A549 (cell line): ENCODE measurements at regions not wholly inside any gene's neighbourhood (a gene's known extent, or its start where the extent isn't known, plus 50 kb on each side); places are given as distances from the start of the nearest gene placed in this dataset.

Source experiments
- ATAC-seq, 2 experiments: fragments of 200-7000 bp in 1 of 2; fragments of >200 bp in 1 of 2; cut with Nextera tagmentation in 1 of 2; cut with Tn5 transposase in 1 of 2; 3 replicates each; pipeline versions ENCODE4 v1.8.0 to v1.9.1; 2018 to 2020; ENCODE audit warnings: mild to moderate bottlenecking in 1 of 2, moderate library complexity in 1 of 2
- CTCF ChIA-PET: fragments of 300-600 bp; sonication (Branson Sonifier 250); formaldehyde crosslinking; extraction: SDS; loops from one replicate; lab custom pipeline; 2021; ENCODE audit warnings: antibody characterized with exemption, inconsistent platforms; lab: Yijun Ruan, JAX
- POLR2A ChIA-PET: fragments of 350-600 bp; formaldehyde crosslinking; extraction: SDS; loops from one replicate; lab custom pipeline; 2021; ENCODE audit warnings: antibody characterized with exemption, inconsistent platforms; lab: Yijun Ruan, JAX
- DNase-seq, 2 experiments: peaks; one replicate each; pipeline versions ENCODE4 v3.0.0 to v3.0.0-alpha.2; 2011 to 2016; ENCODE audit warnings: low read depth in 1 of 2, low spot score in 1 of 2
- FAIRE-seq: peaks from 2 replicates; lab custom pipeline; 2011; peaks lifted over from hg19 to GRCh38; lab: Jason Lieb, UNC
- H3K27ac ChIP-seq, 2 experiments: fragments of >200 bp; sonication (Bioruptor Twin); formaldehyde crosslinking; 3 replicates each; pipeline ENCODE4 v1.5.1; 2016 to 2017
- H3K4me1 ChIP-seq: fragments of >200 bp; sonication (Bioruptor Twin); formaldehyde crosslinking; 3 replicates; pipeline ENCODE4 v1.6.1; 2016
- H3K4me2 ChIP-seq: fragments of >200 bp; sonication (Bioruptor Twin); formaldehyde crosslinking; 3 replicates; pipeline ENCODE4 v1.6.1; 2016
- H3K4me3 ChIP-seq: fragments of >200 bp; sonication (Bioruptor Twin); formaldehyde crosslinking; 3 replicates; pipeline ENCODE4 v1.5.1; 2016
- H3K9me3 ChIP-seq: fragments of >200 bp; sonication (Bioruptor Twin); formaldehyde crosslinking; 3 replicates; pipeline ENCODE4 v1.6.1; 2016
- CBX2 ChIP-seq: fragments of 200-600 bp; sonication (generic); IDR thresholded peaks from 2 replicates; pipeline ENCODE4 v1.6.1; 2016; ENCODE audit warnings: low read depth, mild to moderate bottlenecking, borderline replicate concordance
- CEBPB ChIP-seq, 2 experiments: fragments of >200 bp in 1 of 2; sonication (Bioruptor Twin) in 1 of 2; formaldehyde crosslinking in 1 of 2; IDR thresholded peaks; 2 replicates each; pipeline ENCODE4 v1.6.1; 2012 to 2016
- CHD4 ChIP-seq: fragments of 200-600 bp; sonication (generic); IDR thresholded peaks from 2 replicates; pipeline ENCODE4 v1.6.1; 2016; ENCODE audit warnings: antibody characterized with exemption, mild to moderate bottlenecking, borderline replicate concordance
- EHMT2 ChIP-seq: fragments of 200-600 bp; sonication (generic); IDR thresholded peaks from 2 replicates; pipeline ENCODE4 v1.6.1; 2016; ENCODE audit warnings: antibody characterized with exemption, low read depth, mild to moderate bottlenecking, moderate library complexity
- FOSB ChIP-seq: fragments of 250-450 bp; sonication (Bioruptor Pico); IDR thresholded peaks from 2 replicates; pipeline ENCODE4 v1.5.0; 2020; ENCODE audit warnings: mild to moderate bottlenecking, moderate library complexity
- FOSL2 ChIP-seq, 2 experiments: fragments of 450-650 bp in 1 of 2; fragments of >200 bp in 1 of 2; sonication (Bioruptor Twin) in 1 of 2; formaldehyde crosslinking; IDR thresholded peaks; 2 replicates each; pipeline versions ENCODE4 v1.5.0 to v1.6.1; 2016 to 2020; ENCODE audit warnings: mild to moderate bottlenecking in 1 of 2, moderate library complexity in 1 of 2
- GATA3 ChIP-seq: IDR thresholded peaks from 2 replicates; pipeline ENCODE4 v1.6.1; 2012; ENCODE audit warnings: borderline replicate concordance
- HOXB13 ChIP-seq: fragments of 250-450 bp; sonication (Bioruptor Pico); IDR thresholded peaks from 2 replicates; pipeline ENCODE4 v1.5.0; 2020; ENCODE audit warnings: low read depth, mild to moderate bottlenecking, moderate library complexity
- JUNB ChIP-seq: fragments of >200 bp; sonication (Bioruptor Twin); formaldehyde crosslinking; IDR thresholded peaks from 2 replicates; pipeline ENCODE4 v1.6.1; 2016
- KDM1A ChIP-seq: fragments of 200-600 bp; sonication (generic); IDR thresholded peaks from 2 replicates; pipeline ENCODE4 v1.6.1; 2016; ENCODE audit warnings: low read depth, mild to moderate bottlenecking
- KDM5A ChIP-seq: fragments of 200-600 bp; sonication (generic); IDR thresholded peaks from 2 replicates; pipeline ENCODE4 v1.6.1; 2016; ENCODE audit warnings: antibody characterized with exemption, mild to moderate bottlenecking
- MAZ ChIP-seq: fragments of 150-350 bp; IDR thresholded peaks from 2 replicates; pipeline ENCODE4 v1.6.1; 2014; ENCODE audit warnings: antibody characterized with exemption, low read depth, low read length, borderline replicate concordance
- NR3C1 ChIP-seq: fragments of >200 bp; sonication (Bioruptor Twin); formaldehyde crosslinking; IDR thresholded peaks from 3 replicates; pipeline ENCODE4 v1.6.1; 2017
- RAD21 ChIP-seq, 2 experiments: fragments of >200 bp in 1 of 2; sonication (Bioruptor Twin) in 1 of 2; formaldehyde crosslinking in 1 of 2; IDR thresholded peaks in 1 of 2; conservative IDR thresholded peaks in 1 of 2; 2 replicates in 1 of 2; 3 replicates in 1 of 2; pipeline ENCODE4 v1.6.1; 2012 to 2018; ENCODE audit warnings: inconsistent platforms in 1 of 2
- SMC3 ChIP-seq: fragments of >200 bp; sonication (Bioruptor Twin); formaldehyde crosslinking; IDR thresholded peaks from 3 replicates; pipeline ENCODE4 v1.6.1; 2018; ENCODE audit warnings: inconsistent platforms
- TP53 ChIP-seq: fragments of 250-450 bp; sonication (Bioruptor Pico); IDR thresholded peaks from 2 replicates; pipeline ENCODE4 v1.5.0; 2021; ENCODE audit warnings: mild to moderate bottlenecking, moderate library complexity
- ZFP36 ChIP-seq: fragments of 450-650 bp; IDR thresholded peaks from 2 replicates; pipeline ENCODE4 v1.6.1; 2014; ENCODE audit warnings: borderline replicate concordance; ENCODE audit not compliant: partially characterized antibody
- WGBS: methylation state at CpG from one replicate; pipeline ENCODE4 v1.1.6; 2017; ENCODE audit errors: missing lambda C conversion rate; 5-methylcytosine and 5-hydroxymethylcytosine counted together
- TF ChIP-seq, protein P1 (sequence below): IDR thresholded peaks from 2 replicates; pipeline ENCODE4 v1.6.1; 2012
- TF ChIP-seq, protein P2 (sequence below): fragments of >200 bp; sonication (Bioruptor Twin); formaldehyde crosslinking; IDR thresholded peaks from 2 replicates; pipeline ENCODE4 v1.6.1; 2016
- TF ChIP-seq, protein P3 (sequence below): fragments of 200-600 bp; sonication (generic); IDR thresholded peaks from 2 replicates; pipeline ENCODE4 v1.6.1; 2016; ENCODE audit warnings: antibody characterized with exemption, mild to moderate bottlenecking, moderate library complexity
- TF ChIP-seq, protein P4 (sequence below): fragments of 450-650 bp; IDR thresholded peaks from 2 replicates; pipeline ENCODE4 v1.6.1; 2014; ENCODE audit warnings: antibody characterized with exemption

DNA sequence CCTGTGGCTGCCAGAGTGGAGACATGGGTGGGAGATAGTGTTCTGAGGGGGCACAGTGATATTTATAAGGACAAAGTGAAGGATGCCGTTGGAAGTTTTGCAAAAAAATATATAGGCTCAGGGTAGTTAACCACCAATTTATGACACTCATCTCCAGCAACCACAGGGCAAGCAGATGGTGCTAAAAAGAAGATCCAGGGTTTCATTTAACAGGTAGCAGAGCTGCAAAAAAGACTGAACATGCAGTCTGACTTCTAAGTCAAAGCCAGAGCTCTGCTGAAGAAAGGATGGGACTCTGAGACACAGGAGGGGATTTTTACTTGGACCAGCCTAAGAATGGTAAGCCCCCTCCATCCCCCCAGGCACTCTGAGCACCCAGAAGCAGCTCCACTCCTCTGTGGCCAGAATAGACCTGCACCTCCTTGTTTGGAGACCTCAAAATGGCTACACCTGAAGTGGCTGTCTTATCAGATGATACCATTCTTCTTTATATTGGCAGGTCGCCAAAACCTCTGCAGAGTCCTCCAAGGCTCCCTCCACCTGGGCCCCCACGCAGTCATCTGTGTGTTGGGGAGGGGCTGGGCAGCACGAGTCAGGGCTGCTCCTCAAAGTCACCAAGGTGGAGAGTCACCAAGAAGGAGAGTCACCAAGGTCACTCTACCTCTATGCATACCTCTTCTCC is 161.4 kb upstream of the FAM9B start:
- no peak overlapping the region for H3K27ac ChIP-seq
- no peak for DNase-seq
- POLR2A ChIA-PET: no interaction called here
- no peaks in the 10 kb centered on the region for H3K4me1 ChIP-seq
- H3K4me3 ChIP-seq: no peak overlapping the region
- CTCF ChIA-PET: no interaction called here
- H3K4me2 ChIP-seq: no peak overlapping the region
- H3K9me3 ChIP-seq: no peaks in the 10 kb centered on the region
- TF ChIP-seq KDM5A (no peak), CBX2 (no peak), KDM1A (no peak), NR3C1 (no peak), ZFP36 (no peak), JUNB (no peak)
- TF ChIP-seq, protein P1, sequence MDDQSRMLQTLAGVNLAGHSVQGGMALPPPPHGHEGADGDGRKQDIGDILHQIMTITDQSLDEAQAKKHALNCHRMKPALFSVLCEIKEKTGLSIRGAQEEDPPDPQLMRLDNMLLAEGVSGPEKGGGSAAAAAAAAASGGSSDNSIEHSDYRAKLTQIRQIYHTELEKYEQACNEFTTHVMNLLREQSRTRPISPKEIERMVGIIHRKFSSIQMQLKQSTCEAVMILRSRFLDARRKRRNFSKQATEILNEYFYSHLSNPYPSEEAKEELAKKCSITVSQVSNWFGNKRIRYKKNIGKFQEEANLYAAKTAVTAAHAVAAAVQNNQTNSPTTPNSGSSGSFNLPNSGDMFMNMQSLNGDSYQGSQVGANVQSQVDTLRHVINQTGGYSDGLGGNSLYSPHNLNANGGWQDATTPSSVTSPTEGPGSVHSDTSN: no peak
- FAIRE-seq: peak; percentile 43
- ATAC-seq: no peak
- WGBS: 49% methylated on average over 2 of the region's 4 CpGs

DNA sequence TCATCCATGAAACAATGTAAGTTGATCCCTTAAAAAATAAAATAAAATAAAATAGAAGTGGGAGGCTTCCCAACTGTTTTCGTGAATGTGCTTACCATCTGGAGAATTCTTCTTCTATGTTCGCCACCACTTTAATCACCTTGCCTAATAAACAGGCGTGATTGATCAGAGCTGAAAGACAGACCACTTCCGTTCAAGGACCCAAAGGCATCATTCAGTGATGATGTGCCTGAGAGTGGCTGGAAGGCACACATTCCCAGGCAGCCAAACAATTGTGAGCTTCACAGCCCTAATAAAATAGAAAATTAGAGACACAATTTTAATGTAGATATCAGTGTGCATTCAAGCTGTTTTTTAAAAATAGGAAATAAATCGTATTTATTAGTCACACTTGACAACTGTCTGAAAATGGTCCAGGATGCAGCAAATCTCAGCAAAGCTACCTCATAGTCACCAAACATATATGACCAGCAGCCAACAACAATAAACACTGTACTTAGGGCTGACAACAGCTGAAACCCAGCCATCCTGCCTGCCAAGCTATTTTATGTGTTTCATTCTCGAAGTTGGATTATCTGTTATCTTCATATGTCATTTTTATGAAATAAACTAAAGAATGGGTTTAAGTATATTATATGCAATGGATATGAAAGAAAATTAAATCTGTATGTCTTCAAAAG is 163.2 kb upstream of the FAM9B start:
- Histone ChIP-seq H3K4me2 (no peak overlapping the region), H3K4me1 (no peaks in the 10 kb centered on the region), H3K9me3 (no peaks in the 10 kb centered on the region), H3K27ac (no peak overlapping the region), H3K4me3 (no peak overlapping the region)
- no peak for ATAC-seq
- POLR2A ChIA-PET: no interaction called here
- no peak for DNase-seq
- no peak for FAIRE-seq
- 77% methylated on average over 6 of the region's 6 CpGs for WGBS
- CTCF ChIA-PET: interaction anchor here (0.7 kb wide), 1 partner anchor 596 kb away, joined by 3 read pairs; no protein-coding TSS in a partner anchor
- TF ChIP-seq, protein P2, sequence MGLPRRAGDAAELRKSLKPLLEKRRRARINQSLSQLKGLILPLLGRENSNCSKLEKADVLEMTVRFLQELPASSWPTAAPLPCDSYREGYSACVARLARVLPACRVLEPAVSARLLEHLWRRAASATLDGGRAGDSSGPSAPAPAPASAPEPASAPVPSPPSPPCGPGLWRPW: no peak
- TF ChIP-seq KDM5A (no peak), JUNB (no peak), EHMT2 (no peak), HOXB13 (CRISPR knock-in tag) (no peak), SMC3 (no peak), CHD4 (no peak), TP53 (no peak), FOSB (CRISPR knock-in tag) (no peak)
- TF ChIP-seq, protein P3, sequence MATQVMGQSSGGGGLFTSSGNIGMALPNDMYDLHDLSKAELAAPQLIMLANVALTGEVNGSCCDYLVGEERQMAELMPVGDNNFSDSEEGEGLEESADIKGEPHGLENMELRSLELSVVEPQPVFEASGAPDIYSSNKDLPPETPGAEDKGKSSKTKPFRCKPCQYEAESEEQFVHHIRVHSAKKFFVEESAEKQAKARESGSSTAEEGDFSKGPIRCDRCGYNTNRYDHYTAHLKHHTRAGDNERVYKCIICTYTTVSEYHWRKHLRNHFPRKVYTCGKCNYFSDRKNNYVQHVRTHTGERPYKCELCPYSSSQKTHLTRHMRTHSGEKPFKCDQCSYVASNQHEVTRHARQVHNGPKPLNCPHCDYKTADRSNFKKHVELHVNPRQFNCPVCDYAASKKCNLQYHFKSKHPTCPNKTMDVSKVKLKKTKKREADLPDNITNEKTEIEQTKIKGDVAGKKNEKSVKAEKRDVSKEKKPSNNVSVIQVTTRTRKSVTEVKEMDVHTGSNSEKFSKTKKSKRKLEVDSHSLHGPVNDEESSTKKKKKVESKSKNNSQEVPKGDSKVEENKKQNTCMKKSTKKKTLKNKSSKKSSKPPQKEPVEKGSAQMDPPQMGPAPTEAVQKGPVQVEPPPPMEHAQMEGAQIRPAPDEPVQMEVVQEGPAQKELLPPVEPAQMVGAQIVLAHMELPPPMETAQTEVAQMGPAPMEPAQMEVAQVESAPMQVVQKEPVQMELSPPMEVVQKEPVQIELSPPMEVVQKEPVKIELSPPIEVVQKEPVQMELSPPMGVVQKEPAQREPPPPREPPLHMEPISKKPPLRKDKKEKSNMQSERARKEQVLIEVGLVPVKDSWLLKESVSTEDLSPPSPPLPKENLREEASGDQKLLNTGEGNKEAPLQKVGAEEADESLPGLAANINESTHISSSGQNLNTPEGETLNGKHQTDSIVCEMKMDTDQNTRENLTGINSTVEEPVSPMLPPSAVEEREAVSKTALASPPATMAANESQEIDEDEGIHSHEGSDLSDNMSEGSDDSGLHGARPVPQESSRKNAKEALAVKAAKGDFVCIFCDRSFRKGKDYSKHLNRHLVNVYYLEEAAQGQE: no peak
- TF ChIP-seq, protein P4, sequence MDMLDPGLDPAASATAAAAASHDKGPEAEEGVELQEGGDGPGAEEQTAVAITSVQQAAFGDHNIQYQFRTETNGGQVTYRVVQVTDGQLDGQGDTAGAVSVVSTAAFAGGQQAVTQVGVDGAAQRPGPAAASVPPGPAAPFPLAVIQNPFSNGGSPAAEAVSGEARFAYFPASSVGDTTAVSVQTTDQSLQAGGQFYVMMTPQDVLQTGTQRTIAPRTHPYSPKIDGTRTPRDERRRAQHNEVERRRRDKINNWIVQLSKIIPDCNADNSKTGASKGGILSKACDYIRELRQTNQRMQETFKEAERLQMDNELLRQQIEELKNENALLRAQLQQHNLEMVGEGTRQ: no peak

DNA sequence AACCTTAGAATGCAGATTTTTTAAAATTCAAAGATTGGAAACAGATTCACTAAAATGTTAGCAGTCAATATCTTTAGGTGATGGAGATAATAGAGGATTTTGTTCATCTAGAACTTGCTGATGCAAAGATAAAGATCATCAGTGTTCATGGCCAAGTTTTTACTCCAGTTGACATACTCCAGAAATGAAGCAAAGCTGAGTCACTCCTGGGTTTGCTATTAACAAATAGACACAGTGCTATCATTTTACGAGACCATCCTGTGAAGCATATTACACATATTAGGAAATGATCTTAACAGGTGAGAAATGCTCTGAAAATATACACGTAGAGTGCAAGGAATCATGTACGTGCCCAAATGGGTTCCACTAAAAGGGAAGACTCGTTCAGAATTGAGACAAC is 170.6 kb upstream of the FAM9B start:
- ChIA-PET POLR2A (no interaction called here), CTCF (no interaction called here)
- Histone ChIP-seq H3K4me2 (peak overlapping the region; percentile 57), H3K27ac (peak overlapping the region; percentile 29 to 50; a peak in 3 of 6 replicates), H3K4me3 (no peak overlapping the region), H3K9me3 (no peaks in the 10 kb centered on the region), H3K4me1 (peaks cover 14% of the 10 kb centered on the region)
- TF ChIP-seq JUNB: peak; percentile 49
- TF ChIP-seq CEBPB (IDR thresholded peaks at IDR 0.05): peak in 1 of 2 experiments; percentile 37; a peak in 1 of 4 replicates
- peak; percentile 23; the same call in 1 of the 2 replicates for TF ChIP-seq FOSL2 (IDR thresholded peaks at IDR 0.05)
- TF ChIP-seq FOSL2 (CRISPR knock-in tag; IDR thresholded peaks at IDR 0.05): peak; percentile 61
- TF ChIP-seq MAZ: no peak
- TF ChIP-seq RAD21 (conservative IDR thresholded peaks at IDR 0.05 in 1 of 2, IDR thresholded peaks at IDR 0.05 in 1 of 2): peak in 1 of 2 experiments; percentile 15; a peak in 1 of 5 replicates
- TF ChIP-seq GATA3: peak; percentile 52; the same call in 1 of the 2 replicates
- DNase-seq (peak; percentile 7 to 36), FAIRE-seq (peak; percentile 99), ATAC-seq (peak; percentile 47 to 65; a peak in 3 of 6 replicates)
- WGBS: 6% methylated on average over 4 of the region's 4 CpGs
